HepG2 (cell line): ENCODE measurements at regions not wholly inside any gene's neighbourhood (a gene's known extent, or its start where the extent isn't known, plus 50 kb on each side); places are given as distances from the start of the nearest gene placed in this dataset.

ENCODE experiments used
- ATAC-seq: fragments of 200-7000 bp; cut with Tn5 transposase; 3 replicates; pipeline ENCODE4 v1.9.1; 2020; ENCODE audit warnings: mild to moderate bottlenecking, moderate library complexity
- BruUV-seq: library from RNA; stranded (reverse); fragments of 400-500 nt; replicated peaks from 2 replicates; lab custom pipeline; 2021; lab: Mats Ljungman, UMichigan
- CTCF ChIA-PET: fragments of 300-600 bp; formaldehyde crosslinking; extraction: SDS; loops from one replicate; lab custom pipeline; 2021; ENCODE audit warnings: low total read pairs, inconsistent platforms, low intra/inter-chr PET ratio; lab: Yijun Ruan, JAX
- POLR2A ChIA-PET: fragments of 350-600 bp; sonication (Branson Sonifier 250); formaldehyde crosslinking; loops from one replicate; lab custom pipeline; 2020; ENCODE audit warnings: antibody characterized with exemption, inconsistent platforms; lab: Yijun Ruan, JAX
- DNase-seq: peaks from one replicate; pipeline ENCODE4 v3.0.0-alpha.2; 2015; ENCODE audit warnings: low spot score
- FAIRE-seq: peaks from 3 replicates; lab custom pipeline; 2011; peaks lifted over from hg19 to GRCh38; lab: Jason Lieb, UNC
- H2AFZ ChIP-seq: one replicate; pipeline ENCODE4 v1.6.1; 2011; ENCODE audit warnings: low read length, inconsistent platforms
- H3K27ac ChIP-seq: fragments of 300-600 bp; 3 replicates; pipeline ENCODE4 v1.8.0; 2011; ENCODE audit warnings: mixed run types, mild to moderate bottlenecking, mixed read lengths, low read length, inconsistent platforms; ENCODE audit not compliant: insufficient read depth; ENCODE audit errors: extremely low read length
- H3K27me3 ChIP-seq, 2 experiments: fragments of 200-600 bp in 1 of 2; 2 replicates in 1 of 2; 3 replicates in 1 of 2; pipeline versions ENCODE4 v1.6.0 to v1.8.0; 2011; ENCODE audit warnings: low read length in 2 of 2, mild to moderate bottlenecking in 2 of 2, moderate library complexity in 2 of 2, inconsistent platforms in 1 of 2; ENCODE audit not compliant: insufficient read depth in 2 of 2, control insufficient read depth in 1 of 2
- H3K36me3 ChIP-seq, 2 experiments: fragments of 200-600 bp in 1 of 2; replicated peaks in 1 of 2; 2 replicates in 1 of 2; 3 replicates in 1 of 2; pipeline versions ENCODE4 v1.5.1 to v1.8.0; 2011; ENCODE audit warnings: low read length in 2 of 2, inconsistent platforms in 1 of 2; ENCODE audit not compliant: insufficient read depth in 2 of 2, control insufficient read depth in 1 of 2
- H3K4me1 ChIP-seq: 2 replicates; pipeline ENCODE4 v1.5.1; 2012; ENCODE audit warnings: low read length, inconsistent platforms; ENCODE audit not compliant: insufficient read depth
- H3K4me2 ChIP-seq: 2 replicates; pipeline ENCODE4 v1.6.0; 2011; ENCODE audit warnings: low read depth, low read length, inconsistent platforms
- H3K4me3 ChIP-seq, 3 experiments: fragments of 200-600 bp in 1 of 3; sonication (generic), shearing (Covaris generic) in 1 of 3; replicated peaks in 1 of 3; 2 replicates each; pipeline ENCODE4 v1.5.1; 2011 to 2016; ENCODE audit warnings: low read length in 3 of 3, inconsistent platforms in 2 of 3, low read depth in 2 of 3, mild to moderate bottlenecking in 2 of 3, control low read depth in 1 of 3, mixed read lengths in 1 of 3; ENCODE audit not compliant: insufficient read depth in 1 of 3
- H3K79me2 ChIP-seq: one replicate; pipeline ENCODE4 v1.6.1; 2011; ENCODE audit warnings: low read length, inconsistent platforms; ENCODE audit not compliant: insufficient read depth
- H3K9ac ChIP-seq: 2 replicates; pipeline ENCODE4 v1.6.0; 2011; ENCODE audit warnings: mild to moderate bottlenecking, low read depth, low read length, inconsistent platforms; ENCODE audit not compliant: insufficient read depth
- H3K9me3 ChIP-seq: 2 replicates; pipeline ENCODE4 v1.5.1; 2012; ENCODE audit warnings: mild to moderate bottlenecking, low read length
- H4K20me1 ChIP-seq: 2 replicates; pipeline ENCODE4 v1.6.0; 2011; ENCODE audit warnings: inconsistent platforms, mild to moderate bottlenecking, low read length, moderate library complexity; ENCODE audit not compliant: insufficient read depth
- ATM ChIP-seq: fragments of 450-650 bp; IDR thresholded peaks from 2 replicates; pipeline ENCODE4 v1.7.1; 2017; ENCODE audit warnings: mild to moderate bottlenecking, borderline replicate concordance
- BORCS8-MEF2B ChIP-seq: sonication (generic); formaldehyde crosslinking; IDR thresholded peaks from 2 replicates; pipeline ENCODE4 v1.8.0; 2022; ENCODE audit warnings: mild to moderate bottlenecking, missing genetic modification reagents
- GTF3A ChIP-seq: sonication (generic); formaldehyde crosslinking; conservative IDR thresholded peaks from 2 replicates; pipeline ENCODE4 v1.4.0; 2020; ENCODE audit warnings: mild to moderate bottlenecking, missing genetic modification reagents
- HMG20A ChIP-seq: IDR thresholded peaks from 2 replicates; pipeline ENCODE4 v1.6.1; 2016; ENCODE audit warnings: borderline replicate concordance
- KAT8 ChIP-seq: IDR thresholded peaks from 2 replicates; pipeline ENCODE4 v1.6.1; 2016; ENCODE audit warnings: missing genetic modification reagents, missing compliant biosample characterization
- SRSF4 ChIP-seq: fragments of 200-400 bp; formaldehyde crosslinking; IDR thresholded peaks from one replicate; pipeline ENCODE4 v1.6.1; 2018; ENCODE audit warnings: mild to moderate bottlenecking, low read depth, low read length, moderate library complexity; ENCODE audit not compliant: poor library complexity, severe bottlenecking
- TBX2 ChIP-seq: sonication (generic); formaldehyde crosslinking; IDR thresholded peaks from 2 replicates; pipeline ENCODE4 v1.5.0; 2020; ENCODE audit warnings: missing genetic modification reagents, mild to moderate bottlenecking, borderline replicate concordance
- TOPORS ChIP-seq: sonication (generic); formaldehyde crosslinking; IDR thresholded peaks from 2 replicates; pipeline ENCODE4 v1.8.0; 2023; ENCODE audit warnings: mild to moderate bottlenecking, missing genetic modification reagents
- ZNF431 ChIP-seq: sonication (generic); formaldehyde crosslinking; IDR thresholded peaks from 2 replicates; pipeline ENCODE4 v1.9.0; 2022; ENCODE audit warnings: missing genetic modification reagents, low read depth, mild to moderate bottlenecking, borderline replicate concordance
- WGBS: methylation state at CpG from one replicate; pipeline ENCODE4 v1.1.6; 2017; ENCODE audit warnings: low lambda C conversion rate; 5-methylcytosine and 5-hydroxymethylcytosine counted together
- in situ Hi-C: cut with HindIII; loops from 2 replicates; pipeline ENCODE4 v1.10.0; 2017; ENCODE audit warnings: low pct_unique_long_range_greater_than_20kb; ENCODE audit not compliant: extremely low pct_ligation_motif_present
- intact Hi-C: fragments of 100-400 bp; cut with micrococcal nuclease; formaldehyde crosslinking; loops from one replicate; pipeline ENCODE4 v1.10.0; 2022; ENCODE audit not compliant: unreplicated experiment
- TF ChIP-seq, protein P1 (sequence below): sonication (generic); formaldehyde crosslinking; IDR thresholded peaks from 2 replicates; pipeline ENCODE4 v1.4.0; 2020; ENCODE audit warnings: mild to moderate bottlenecking, missing genetic modification reagents, borderline replicate concordance
- TF ChIP-seq, protein P2 (sequence below): sonication (generic); formaldehyde crosslinking; IDR thresholded peaks from 2 replicates; pipeline ENCODE4 v1.8.1; 2023; ENCODE audit warnings: mild to moderate bottlenecking, missing genetic modification reagents, borderline replicate concordance
- TF ChIP-seq, protein P3 (sequence below): fragments of 450-650 bp; IDR thresholded peaks from 2 replicates; pipeline ENCODE4 v1.6.1; 2016

DNA sequence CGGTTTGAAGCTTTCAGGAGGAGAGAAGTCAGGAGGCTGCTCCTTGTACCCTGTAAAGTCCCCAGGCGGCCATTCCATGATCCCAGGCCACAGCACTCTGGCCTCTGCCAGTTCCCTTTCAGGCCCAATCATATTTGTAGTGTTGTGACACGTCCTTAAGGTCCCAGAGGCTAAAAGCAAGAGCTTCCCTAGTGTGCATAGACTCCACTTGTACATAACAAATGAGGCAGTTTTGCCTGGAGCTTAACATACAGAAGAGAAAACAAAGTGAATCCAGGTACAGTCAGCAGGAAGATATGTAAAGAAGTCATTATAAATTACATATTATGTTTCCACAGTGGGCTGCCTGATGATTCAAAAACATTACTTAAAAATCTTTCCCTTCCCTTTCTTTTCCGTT lies 81.1 kb upstream of the RPH3A start:
- intact Hi-C loops (no loop called here), in situ Hi-C loops (no loop called here)
- no peak overlapping the region for H3K4me3 ChIP-seq
- H3K4me2 ChIP-seq = no peak overlapping the region
- no peak for ATAC-seq
- TF ChIP-seq HMG20A (CRISPR knock-in tag) = no peak
- TF ChIP-seq, protein P1, sequence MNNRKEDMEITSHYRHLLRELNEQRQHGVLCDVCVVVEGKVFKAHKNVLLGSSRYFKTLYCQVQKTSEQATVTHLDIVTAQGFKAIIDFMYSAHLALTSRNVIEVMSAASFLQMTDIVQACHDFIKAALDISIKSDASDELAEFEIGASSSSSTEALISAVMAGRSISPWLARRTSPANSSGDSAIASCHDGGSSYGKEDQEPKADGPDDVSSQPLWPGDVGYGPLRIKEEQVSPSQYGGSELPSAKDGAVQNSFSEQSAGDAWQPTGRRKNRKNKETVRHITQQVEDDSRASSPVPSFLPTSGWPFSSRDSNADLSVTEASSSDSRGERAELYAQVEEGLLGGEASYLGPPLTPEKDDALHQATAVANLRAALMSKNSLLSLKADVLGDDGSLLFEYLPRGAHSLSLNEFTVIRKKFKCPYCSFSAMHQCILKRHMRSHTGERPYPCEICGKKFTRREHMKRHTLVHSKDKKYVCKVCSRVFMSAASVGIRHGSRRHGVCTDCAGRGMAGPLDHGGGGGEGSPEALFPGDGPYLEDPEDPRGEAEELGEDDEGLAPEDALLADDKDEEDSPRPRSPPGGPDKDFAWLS = no peak
- DNase-seq = no peak
- no peak for FAIRE-seq
- H3K9me3 ChIP-seq = no peaks in the 10 kb centered on the region
- no peaks in the 10 kb centered on the region for H3K36me3 ChIP-seq
- CTCF ChIA-PET = no interaction called here
- POLR2A ChIA-PET = no interaction called here
- H2AFZ ChIP-seq = no peak overlapping the region
- H3K9ac ChIP-seq = no peak overlapping the region
- no peaks in the 10 kb centered on the region for H4K20me1 ChIP-seq
- no peaks in the 10 kb centered on the region for H3K4me1 ChIP-seq
- no TSS peak for BruUV-seq
- H3K27ac ChIP-seq = no peak overlapping the region
- WGBS = 6% methylated on average over 4 of the region's 4 CpGs
- peaks cover 0 to 3% of the 10 kb centered on the region in 2 experiments; a peak in 1 of 5 replicates for H3K27me3 ChIP-seq
- no peaks in the 10 kb centered on the region for H3K79me2 ChIP-seq

DNA sequence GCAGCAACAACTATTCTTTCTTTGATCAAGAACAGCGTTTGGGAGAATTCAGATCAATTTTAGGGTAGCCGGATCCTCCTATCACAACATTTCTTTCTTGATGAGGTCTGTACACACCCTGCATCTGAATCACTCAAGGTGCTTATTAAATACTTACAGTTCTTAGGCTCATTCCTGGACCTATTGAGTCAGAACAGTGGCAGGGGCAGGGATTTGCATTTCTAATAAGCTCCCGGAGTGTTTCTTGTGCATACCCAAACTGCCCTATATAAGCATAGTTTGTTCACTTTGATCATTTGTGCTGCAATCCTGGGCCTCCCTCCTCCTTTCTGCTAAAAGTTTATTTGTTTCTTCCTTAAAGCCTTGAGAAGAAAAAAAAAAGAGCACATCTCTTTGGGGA lies 80.5 kb upstream of the RPH3A start:
- H3K27ac ChIP-seq = no peak overlapping the region
- in situ Hi-C loops = no loop called here
- no peaks in the 10 kb centered on the region for H3K79me2 ChIP-seq
- intact Hi-C loops = no loop called here
- H3K36me3 ChIP-seq = no peaks in the 10 kb centered on the region
- no peak overlapping the region for H2AFZ ChIP-seq
- no peak for FAIRE-seq
- no peak overlapping the region for H3K9ac ChIP-seq
- H3K9me3 ChIP-seq = no peaks in the 10 kb centered on the region
- H3K4me3 ChIP-seq = no peak overlapping the region
- CTCF ChIA-PET = no interaction called here
- peaks cover 0 to 3% of the 10 kb centered on the region in 2 experiments; a peak in 1 of 5 replicates for H3K27me3 ChIP-seq
- DNase-seq = no peak
- no peaks in the 10 kb centered on the region for H4K20me1 ChIP-seq
- ATAC-seq = no peak
- no TSS peak for BruUV-seq
- POLR2A ChIA-PET = no interaction called here
- TF ChIP-seq, protein P2, sequence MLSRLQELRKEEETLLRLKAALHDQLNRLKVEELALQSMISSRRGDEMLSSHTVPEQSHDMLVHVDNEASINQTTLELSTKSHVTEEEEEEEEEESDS (CRISPR knock-in tag) = no peak
- no peak for TF ChIP-seq TBX2
- TF ChIP-seq GTF3A (CRISPR knock-in tag) = no peak
- no peak for TF ChIP-seq ATM
- no peak for TF ChIP-seq KAT8 (CRISPR knock-in tag)
- TF ChIP-seq, protein P3, sequence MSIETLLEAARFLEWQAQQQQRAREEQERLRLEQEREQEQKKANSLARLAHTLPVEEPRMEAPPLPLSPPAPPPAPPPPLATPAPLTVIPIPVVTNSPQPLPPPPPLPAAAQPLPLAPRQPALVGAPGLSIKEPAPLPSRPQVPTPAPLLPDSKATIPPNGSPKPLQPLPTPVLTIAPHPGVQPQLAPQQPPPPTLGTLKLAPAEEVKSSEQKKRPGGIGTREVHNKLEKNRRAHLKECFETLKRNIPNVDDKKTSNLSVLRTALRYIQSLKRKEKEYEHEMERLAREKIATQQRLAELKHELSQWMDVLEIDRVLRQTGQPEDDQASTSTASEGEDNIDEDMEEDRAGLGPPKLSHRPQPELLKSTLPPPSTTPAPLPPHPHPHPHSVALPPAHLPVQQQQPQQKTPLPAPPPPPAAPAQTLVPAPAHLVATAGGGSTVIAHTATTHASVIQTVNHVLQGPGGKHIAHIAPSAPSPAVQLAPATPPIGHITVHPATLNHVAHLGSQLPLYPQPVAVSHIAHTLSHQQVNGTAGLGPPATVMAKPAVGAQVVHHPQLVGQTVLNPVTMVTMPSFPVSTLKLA = no peak
- TF ChIP-seq TOPORS = no peak
- no peak for TF ChIP-seq ZNF431 (CRISPR knock-in tag)
- TF ChIP-seq BORCS8-MEF2B (CRISPR knock-in tag) = no peak
- TF ChIP-seq SRSF4 = no peak
- WGBS = 14% methylated on average over 3 of the region's 3 CpGs
- H3K4me1 ChIP-seq = no peaks in the 10 kb centered on the region
- no peak overlapping the region for H3K4me2 ChIP-seq
